Lower leg skin (tissue), 3 donors: ENCODE measurements at regions not wholly inside any gene's neighbourhood (a gene's known extent, or its start where the extent isn't known, plus 50 kb on each side); places are given as distances from the start of the nearest gene placed in this dataset.

ENCODE experiments used
- POLR2A ChIP-seq, 2 donors: fragments of 450-650 bp; IDR thresholded peaks; one replicate each; pipeline ENCODE4 v1.6.1; 2016 to 2017; ENCODE audit warnings: antibody characterized with exemption in 2 of 2, mild to moderate bottlenecking in 1 of 2, moderate library complexity in 1 of 2
- TF ChIP-seq, protein P1 (sequence below), 3 donors: fragments of 450-650 bp; IDR thresholded peaks; one replicate each; pipeline ENCODE4 v1.5.1; 2016; ENCODE audit warnings: antibody characterized with exemption in 3 of 3, mild to moderate bottlenecking in 3 of 3, moderate library complexity in 2 of 3

DNA sequence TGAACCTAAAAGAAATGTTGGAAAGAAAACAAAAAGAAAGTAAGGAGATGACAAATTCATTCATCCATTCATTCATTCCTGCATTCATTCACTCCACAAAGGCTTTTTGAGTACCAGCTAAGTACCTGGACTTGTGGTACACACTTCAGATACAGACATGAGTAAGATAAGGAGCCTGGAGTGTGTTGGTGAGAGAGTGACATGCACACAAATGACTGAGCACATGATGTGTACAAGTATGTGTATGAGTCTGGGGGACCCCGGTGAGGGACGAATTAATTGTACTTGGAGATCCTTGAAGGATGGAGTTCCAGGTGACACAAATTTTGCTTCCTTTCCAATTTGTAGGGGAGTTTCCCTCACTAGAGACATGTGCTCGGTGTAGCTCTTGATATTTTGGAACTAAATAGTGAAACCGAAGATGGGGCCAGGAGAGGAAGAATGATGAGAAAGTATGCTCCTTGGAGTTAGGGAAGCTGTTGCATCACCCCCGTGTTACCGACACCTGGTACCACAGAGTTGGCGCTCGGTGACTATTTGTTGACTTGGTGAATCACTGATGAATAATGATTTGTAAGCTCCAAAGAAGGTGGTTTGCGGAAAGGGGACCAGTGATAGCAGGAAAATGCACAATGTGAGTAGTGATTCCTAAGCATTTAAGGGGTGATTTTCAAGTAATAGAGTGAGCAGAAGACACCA, 509.8 kb downstream of the CCDC171 start:
- TF ChIP-seq POLR2A (IDR thresholded peaks at IDR 0.05), result no peak
- TF ChIP-seq, protein P1, sequence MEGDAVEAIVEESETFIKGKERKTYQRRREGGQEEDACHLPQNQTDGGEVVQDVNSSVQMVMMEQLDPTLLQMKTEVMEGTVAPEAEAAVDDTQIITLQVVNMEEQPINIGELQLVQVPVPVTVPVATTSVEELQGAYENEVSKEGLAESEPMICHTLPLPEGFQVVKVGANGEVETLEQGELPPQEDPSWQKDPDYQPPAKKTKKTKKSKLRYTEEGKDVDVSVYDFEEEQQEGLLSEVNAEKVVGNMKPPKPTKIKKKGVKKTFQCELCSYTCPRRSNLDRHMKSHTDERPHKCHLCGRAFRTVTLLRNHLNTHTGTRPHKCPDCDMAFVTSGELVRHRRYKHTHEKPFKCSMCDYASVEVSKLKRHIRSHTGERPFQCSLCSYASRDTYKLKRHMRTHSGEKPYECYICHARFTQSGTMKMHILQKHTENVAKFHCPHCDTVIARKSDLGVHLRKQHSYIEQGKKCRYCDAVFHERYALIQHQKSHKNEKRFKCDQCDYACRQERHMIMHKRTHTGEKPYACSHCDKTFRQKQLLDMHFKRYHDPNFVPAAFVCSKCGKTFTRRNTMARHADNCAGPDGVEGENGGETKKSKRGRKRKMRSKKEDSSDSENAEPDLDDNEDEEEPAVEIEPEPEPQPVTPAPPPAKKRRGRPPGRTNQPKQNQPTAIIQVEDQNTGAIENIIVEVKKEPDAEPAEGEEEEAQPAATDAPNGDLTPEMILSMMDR (IDR thresholded peaks at IDR 0.05), result no peak
